A673 (cell line): ENCODE measurements at regions not wholly inside any gene's neighbourhood (a gene's known extent, or its start where the extent isn't known, plus 50 kb on each side); places are given as distances from the start of the nearest gene placed in this dataset.
A peak's percentile ranks its signal among the peaks of the same experiment; 100 is the strongest.

ENCODE experiments used
- BruUV-seq: library from RNA; stranded (reverse); fragments of 400-500 nt; replicated peaks from 2 replicates; lab custom pipeline; 2021; lab: Mats Ljungman, UMichigan
- CTCF ChIA-PET: fragments of 300-600 bp; sonication (Branson Sonifier 250); formaldehyde crosslinking; loops from one replicate; lab custom pipeline; 2022; ENCODE audit warnings: antibody characterized with exemption; lab: Charles Lee
- POLR2A ChIA-PET: fragments of 300-600 bp; sonication (Branson Sonifier 250); formaldehyde crosslinking; loops from one replicate; lab custom pipeline; 2022; ENCODE audit warnings: antibody characterized with exemption; ENCODE audit not compliant: low non-redundant PET; lab: Charles Lee
- DNase-seq: peaks from one replicate; pipeline ENCODE4 v3.0.0-alpha.2; 2015; ENCODE audit warnings: low spot score
- H3K27ac ChIP-seq: fragments of 200-600 bp; sonication (generic); 2 replicates; pipeline ENCODE4 v1.5.1; 2016; ENCODE audit warnings: mixed run types, low read depth, mild to moderate bottlenecking, mixed read lengths, antibody characterized with exemption, low read length; ENCODE audit not compliant: poor library complexity, severe bottlenecking
- H3K27me3 ChIP-seq: fragments of 200-600 bp; sonication (generic); replicated peaks from 2 replicates; pipeline ENCODE4 v1.6.1; 2017; ENCODE audit warnings: mixed run types, low read depth, mild to moderate bottlenecking, mixed read lengths, antibody characterized with exemption, low read length; ENCODE audit not compliant: insufficient read depth, poor library complexity
- H3K36me3 ChIP-seq: fragments of 200-600 bp; sonication (generic); 2 replicates; pipeline ENCODE4 v1.6.1; 2016; ENCODE audit warnings: mixed run types, mild to moderate bottlenecking, mixed read lengths, antibody characterized with exemption, low read length; ENCODE audit not compliant: insufficient read depth, poor library complexity, severe bottlenecking
- H3K4me1 ChIP-seq: fragments of 200-600 bp; sonication (generic); 2 replicates; pipeline ENCODE4 v1.6.1; 2017; ENCODE audit warnings: mixed run types, mild to moderate bottlenecking, mixed read lengths, antibody characterized with exemption, low read length; ENCODE audit not compliant: insufficient read depth, poor library complexity, severe bottlenecking
- H3K4me3 ChIP-seq: fragments of 200-600 bp; sonication (generic); 2 replicates; pipeline ENCODE4 v1.5.1; 2016; ENCODE audit warnings: low read depth, mixed run types, mild to moderate bottlenecking, mixed read lengths, low read length; ENCODE audit not compliant: poor library complexity, severe bottlenecking
- H3K9me3 ChIP-seq: fragments of 200-600 bp; sonication (generic); 2 replicates; pipeline ENCODE4 v1.6.1; 2016; ENCODE audit warnings: mixed run types, low read depth, mild to moderate bottlenecking, mixed read lengths, antibody characterized with exemption, low read length; ENCODE audit not compliant: poor library complexity, severe bottlenecking
- CTCF ChIP-seq: fragments of 300-800, 200-600 bp; sonication (generic); conservative IDR thresholded peaks from 2 replicates; pipeline ENCODE4 v1.5.1; 2017; ENCODE audit warnings: low read depth, mild to moderate bottlenecking, antibody characterized with exemption, low read length, moderate library complexity, mixed read lengths
- EZH2 ChIP-seq: fragments of 200-600 bp; sonication (generic); IDR thresholded peaks from 2 replicates; pipeline ENCODE4 v1.6.1; 2017; ENCODE audit warnings: borderline replicate concordance, low read depth, mild to moderate bottlenecking, mixed read lengths, antibody characterized with exemption, low read length; ENCODE audit not compliant: poor library complexity, severe bottlenecking
- intact Hi-C: fragments of 100-400 bp; cut with micrococcal nuclease; formaldehyde crosslinking; loops from one replicate; pipeline ENCODE4 v1.10.0; 2022; ENCODE audit not compliant: unreplicated experiment

DNA sequence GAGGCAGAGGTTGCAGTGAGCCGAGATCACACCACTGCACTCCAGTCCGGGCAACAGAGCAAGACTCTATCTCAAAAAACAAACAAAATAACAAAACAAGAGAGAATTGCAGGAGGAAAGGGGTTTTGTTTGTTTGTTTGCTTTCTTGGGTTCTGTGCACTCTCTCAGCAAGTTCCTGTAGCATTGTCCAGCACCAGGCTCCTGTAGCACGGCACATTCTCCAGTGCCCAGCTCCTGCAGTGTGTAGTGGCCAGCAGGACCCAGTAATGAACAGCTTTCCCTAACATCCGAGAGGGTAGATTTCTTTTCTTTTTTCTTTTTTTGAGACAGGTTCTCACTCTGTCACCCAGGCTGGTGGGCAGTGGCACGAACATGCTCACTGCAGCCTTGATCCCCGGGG is 60.5 kb upstream of the USP9X start:
- no peak for DNase-seq
- Histone ChIP-seq H3K9me3 (no peaks in the 10 kb centered on the region), H3K4me3 (no peak overlapping the region), H3K36me3 (no peaks in the 10 kb centered on the region), H3K27me3 (no peaks in the 10 kb centered on the region), H3K4me1 (peaks cover 12% of the 10 kb centered on the region), H3K27ac (no peak overlapping the region)
- intact Hi-C loops = no loop called here
- CTCF ChIA-PET = no interaction called here
- POLR2A ChIA-PET = no interaction called here
- TF ChIP-seq EZH2 = no peak
- no peak for TF ChIP-seq CTCF
- no TSS peak for BruUV-seq

DNA sequence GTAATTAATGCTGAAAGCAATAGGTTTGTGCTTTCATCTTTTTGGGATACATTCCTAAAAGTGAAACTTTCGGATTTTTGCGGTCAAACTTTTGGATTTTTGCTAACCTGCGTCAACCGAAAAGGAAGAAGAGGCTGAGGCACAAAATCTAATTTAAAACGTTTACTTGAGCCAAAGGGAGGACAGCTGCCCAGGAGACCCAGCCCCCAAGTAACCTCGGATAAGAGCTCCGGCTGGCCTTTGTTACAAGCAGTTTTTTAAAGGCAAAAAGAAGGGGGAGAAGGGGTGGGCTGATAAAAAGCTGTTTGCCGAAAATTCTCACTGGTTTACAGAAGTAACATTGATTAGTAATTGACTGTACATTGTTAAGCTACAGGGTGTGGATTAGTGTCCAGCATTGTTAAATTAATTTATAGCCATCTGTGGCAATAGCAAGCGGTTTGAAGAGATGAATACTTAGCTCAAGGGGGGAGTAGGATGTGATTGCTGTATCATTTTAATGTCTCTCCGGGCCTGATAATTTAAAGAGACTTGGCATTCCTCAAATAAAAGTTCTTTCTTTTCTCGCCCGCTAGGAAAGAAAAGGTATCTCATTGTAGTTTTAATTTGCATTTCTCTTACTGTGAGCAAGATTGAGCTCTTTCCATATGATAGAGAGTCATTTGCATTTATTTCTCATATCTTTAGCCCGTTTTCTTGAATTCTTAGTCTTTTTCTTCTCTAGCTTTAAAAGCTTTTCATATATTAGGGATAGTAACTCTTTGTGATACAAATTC is 59.1 kb upstream of the USP9X start:
- intact Hi-C loops = no loop called here
- POLR2A ChIA-PET = interaction anchor here (0.6 kb wide), 1 partner anchor 506 kb away, joined by 8 read pairs; no protein-coding TSS in a partner anchor
- Histone ChIP-seq H3K4me3 (peak overlapping the region; percentile 24), H3K36me3 (no peaks in the 10 kb centered on the region), H3K27me3 (no peaks in the 10 kb centered on the region), H3K27ac (peak overlapping the region; percentile 47), H3K4me1 (peaks cover 12% of the 10 kb centered on the region), H3K9me3 (no peaks in the 10 kb centered on the region)
- TF ChIP-seq CTCF (no peak), EZH2 (no peak)
- no TSS peak for BruUV-seq
- CTCF ChIA-PET = no interaction called here
- DNase-seq = peak; percentile 43

DNA sequence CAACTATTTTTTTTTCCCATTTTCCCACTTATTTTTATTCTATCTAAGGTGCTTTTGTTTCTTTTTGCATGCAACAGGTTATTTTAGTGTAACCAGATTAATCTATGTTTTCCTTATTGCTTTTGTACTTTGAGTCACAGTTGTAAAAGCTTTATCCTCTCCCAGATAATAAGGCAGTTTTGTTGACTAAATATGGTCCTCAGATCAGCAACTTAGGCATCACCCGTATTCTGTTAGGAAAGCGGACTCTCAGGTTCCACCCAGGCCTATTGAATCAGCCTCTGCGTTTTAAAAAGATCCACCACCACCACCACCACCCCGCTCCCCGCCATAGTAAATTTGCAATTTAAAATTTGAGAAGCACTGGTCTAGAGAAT is 58.6 kb upstream of the USP9X start:
- CTCF ChIA-PET = no interaction called here

More for the DNA sequence above, 58.6 kb upstream of the USP9X start:
- Histone ChIP-seq H3K4me3 (peak overlapping the region; percentile 24), H3K27ac (peak overlapping the region; percentile 47), H3K27me3 (no peaks in the 10 kb centered on the region), H3K36me3 (no peaks in the 10 kb centered on the region), H3K4me1 (peaks cover 12% of the 10 kb centered on the region), H3K9me3 (no peaks in the 10 kb centered on the region)
- TF ChIP-seq EZH2 = no peak
- no peak for TF ChIP-seq CTCF
- POLR2A ChIA-PET = interaction anchor here (0.6 kb wide), 1 partner anchor 507 kb away, joined by 8 read pairs; no protein-coding TSS in a partner anchor
- no peak for DNase-seq
- intact Hi-C loops = loop anchor here (1.0 kb wide), 1 partner anchor 58 kb away; no protein-coding TSS in a partner anchor
- BruUV-seq = no TSS peak
